ENCODE measurements at regions not wholly inside any gene's neighbourhood (a gene's known extent, or its start where the extent isn't known, plus 50 kb on each side); places are given as distances from the start of the nearest gene placed in this dataset.
A peak's percentile ranks its signal among the peaks of the same experiment; 100 is the strongest.
"Not testable (repeated sequence)": the region's sequence is repeated elsewhere in the genome, so short reads cannot be mapped to it uniquely, and the experiment has no call there.

DNA sequence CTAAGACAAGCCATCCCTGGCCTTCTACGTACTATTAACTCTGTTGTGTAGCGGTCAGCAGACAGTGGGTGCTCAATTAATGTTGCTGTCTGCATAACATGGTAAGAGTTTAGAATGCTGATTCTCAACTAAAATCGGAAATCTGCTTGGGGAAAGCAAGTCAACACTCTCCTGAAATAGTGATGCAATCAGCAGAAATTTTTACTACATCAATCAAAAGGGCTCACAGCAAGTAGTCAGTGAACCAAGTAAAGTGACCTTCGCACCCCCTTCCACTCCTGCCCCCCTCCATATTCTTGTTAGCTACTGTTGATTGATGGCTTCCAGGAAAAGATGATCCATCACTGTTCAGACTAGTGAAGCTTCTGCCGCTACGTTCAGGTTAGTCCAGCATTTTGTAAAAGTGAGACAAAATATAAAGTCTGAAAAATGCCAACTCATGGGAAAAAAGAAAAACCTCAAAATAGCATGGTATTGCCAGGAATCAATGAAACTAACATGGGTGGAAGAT is 247.9 kb downstream of the HNRNPD start:
- DNase-seq (ENCODE audit: low spot score, unreplicated experiment), result no peak
- Mint-ChIP-seq H3K27ac (no peak overlapping the region), H3K4me3 (ENCODE audit: low read depth) (no peak overlapping the region)

GRCh38 chr4:82124932-82125786 is 248.6 kb downstream of the HNRNPD start:
- Mint-ChIP-seq H3K4me1 (ENCODE audit: low read depth) (peaks cover 5% of the 10 kb centered on the region), H3K9me3 (ENCODE audit: low read depth) (peaks cover 4% of the 10 kb centered on the region), H3K4me3 (ENCODE audit: low read depth) (no peak overlapping the region), H3K36me3 (ENCODE audit: insufficient read depth) (no peaks in the 10 kb centered on the region), H3K27me3 (no peaks in the 10 kb centered on the region), H3K27ac (peak overlapping the region; percentile 6)
- TF ChIP-seq, protein P1, sequence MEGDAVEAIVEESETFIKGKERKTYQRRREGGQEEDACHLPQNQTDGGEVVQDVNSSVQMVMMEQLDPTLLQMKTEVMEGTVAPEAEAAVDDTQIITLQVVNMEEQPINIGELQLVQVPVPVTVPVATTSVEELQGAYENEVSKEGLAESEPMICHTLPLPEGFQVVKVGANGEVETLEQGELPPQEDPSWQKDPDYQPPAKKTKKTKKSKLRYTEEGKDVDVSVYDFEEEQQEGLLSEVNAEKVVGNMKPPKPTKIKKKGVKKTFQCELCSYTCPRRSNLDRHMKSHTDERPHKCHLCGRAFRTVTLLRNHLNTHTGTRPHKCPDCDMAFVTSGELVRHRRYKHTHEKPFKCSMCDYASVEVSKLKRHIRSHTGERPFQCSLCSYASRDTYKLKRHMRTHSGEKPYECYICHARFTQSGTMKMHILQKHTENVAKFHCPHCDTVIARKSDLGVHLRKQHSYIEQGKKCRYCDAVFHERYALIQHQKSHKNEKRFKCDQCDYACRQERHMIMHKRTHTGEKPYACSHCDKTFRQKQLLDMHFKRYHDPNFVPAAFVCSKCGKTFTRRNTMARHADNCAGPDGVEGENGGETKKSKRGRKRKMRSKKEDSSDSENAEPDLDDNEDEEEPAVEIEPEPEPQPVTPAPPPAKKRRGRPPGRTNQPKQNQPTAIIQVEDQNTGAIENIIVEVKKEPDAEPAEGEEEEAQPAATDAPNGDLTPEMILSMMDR (IDR thresholded peaks at IDR 0.05; ENCODE audit: unreplicated experiment), result no peak
- DNase-seq (ENCODE audit: low spot score, unreplicated experiment), result no peak

More for the DNA sequence above, 247.9 kb downstream of the HNRNPD start:
- TF ChIP-seq, protein P1 (IDR thresholded peaks at IDR 0.05; ENCODE audit: unreplicated experiment), result no peak
- Mint-ChIP-seq H3K36me3 (ENCODE audit: insufficient read depth) (no peaks in the 10 kb centered on the region), H3K4me1 (ENCODE audit: low read depth) (peaks cover 5% of the 10 kb centered on the region), H3K27me3 (no peaks in the 10 kb centered on the region), H3K9me3 (ENCODE audit: low read depth) (peaks cover 4% of the 10 kb centered on the region)

DNA sequence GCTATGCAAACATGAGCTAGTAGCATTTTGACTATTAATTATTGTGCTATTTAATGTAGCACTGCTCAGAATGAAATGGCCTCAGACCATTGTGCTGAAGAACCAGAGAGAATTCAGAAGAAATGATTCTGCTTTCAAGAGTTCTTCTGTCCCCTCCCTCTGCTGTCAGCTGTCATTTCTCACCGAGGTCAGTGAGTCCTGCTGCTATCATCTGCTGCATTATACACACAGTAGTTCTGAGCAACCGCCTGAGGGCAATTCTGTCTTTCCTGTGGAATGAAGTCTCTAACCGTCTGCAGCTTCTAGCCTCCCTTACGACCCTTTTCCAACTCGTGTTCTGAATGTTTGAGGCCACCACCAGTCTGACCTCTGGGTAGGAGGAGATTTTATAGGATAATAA is 249.4 kb downstream of the HNRNPD start:
- TF ChIP-seq, protein P1 (IDR thresholded peaks at IDR 0.05; ENCODE audit: unreplicated experiment), result no peak
- H3K36me3 Mint-ChIP-seq (ENCODE audit: insufficient read depth), result no peaks in the 10 kb centered on the region
- no peak overlapping the region for H3K27ac Mint-ChIP-seq
- H3K9me3 Mint-ChIP-seq (ENCODE audit: low read depth), result peaks cover 4% of the 10 kb centered on the region
- DNase-seq (ENCODE audit: low spot score, unreplicated experiment), result no peak
- no peaks in the 10 kb centered on the region for H3K27me3 Mint-ChIP-seq
- H3K4me1 Mint-ChIP-seq (ENCODE audit: low read depth), result peaks cover 5% of the 10 kb centered on the region
- no peak overlapping the region for H3K4me3 Mint-ChIP-seq (ENCODE audit: low read depth)

DNA sequence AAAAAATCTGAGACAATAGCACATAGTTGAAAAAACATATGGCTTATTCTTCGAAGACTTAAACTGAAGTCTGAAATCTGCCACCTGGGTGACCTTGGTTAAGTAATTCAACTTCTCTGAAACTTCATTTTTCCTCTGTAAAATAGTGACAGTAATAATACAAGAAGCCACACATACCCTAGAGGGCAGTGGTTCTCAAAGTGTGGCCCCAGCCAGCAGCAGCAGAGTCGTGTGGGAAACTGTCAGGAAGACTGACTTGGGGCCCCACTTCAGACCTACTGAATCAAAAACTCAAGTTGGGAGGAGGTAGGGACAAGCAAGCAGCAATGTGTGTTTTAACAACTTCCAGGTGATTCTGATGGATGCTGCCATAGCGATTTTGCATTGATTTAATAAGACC is 249.9 kb downstream of the HNRNPD start:
- peaks cover 4% of the 10 kb centered on the region for H3K9me3 Mint-ChIP-seq (ENCODE audit: low read depth)
- no peaks in the 10 kb centered on the region for H3K27me3 Mint-ChIP-seq
- peaks cover 5% of the 10 kb centered on the region for H3K4me1 Mint-ChIP-seq (ENCODE audit: low read depth)
- H3K4me3 Mint-ChIP-seq (ENCODE audit: low read depth), result no peak overlapping the region
- TF ChIP-seq, protein P1 (IDR thresholded peaks at IDR 0.05; ENCODE audit: unreplicated experiment), result no peak
- no peak overlapping the region for H3K27ac Mint-ChIP-seq
- no peak for DNase-seq (ENCODE audit: low spot score, unreplicated experiment)
- H3K36me3 Mint-ChIP-seq (ENCODE audit: insufficient read depth), result no peaks in the 10 kb centered on the region

GRCh38 chr4:82115183-82115582 is 258.6 kb downstream of the HNRNPD start:
- not testable (repeated sequence) for H3K27me3 Mint-ChIP-seq; H3K27ac Mint-ChIP-seq; H3K36me3 Mint-ChIP-seq (ENCODE audit: insufficient read depth); H3K9me3 Mint-ChIP-seq (ENCODE audit: low read depth); H3K4me1 Mint-ChIP-seq (ENCODE audit: low read depth); H3K4me3 Mint-ChIP-seq (ENCODE audit: low read depth); DNase-seq (ENCODE audit: low spot score, unreplicated experiment)

DNA sequence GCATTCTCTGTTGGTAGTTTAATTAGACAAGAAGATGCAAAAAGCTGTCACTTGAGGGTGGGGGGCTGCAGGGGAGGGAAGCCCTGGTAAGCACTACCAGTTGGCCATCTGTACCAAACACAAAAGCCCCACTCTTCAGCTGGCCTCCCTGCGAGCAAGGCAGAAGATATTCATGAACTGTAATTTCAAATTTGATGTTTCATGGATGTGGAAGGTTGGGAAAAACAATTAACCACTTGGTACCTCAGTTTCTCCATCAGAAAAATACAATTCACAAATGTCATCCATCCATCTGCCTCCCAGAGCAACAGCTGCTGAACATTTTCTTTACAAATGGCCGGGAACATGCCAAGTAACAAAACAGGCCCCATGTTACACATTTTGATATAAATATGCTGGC is 265.3 kb downstream of the HNRNPD start:
- Mint-ChIP-seq H3K4me1 (ENCODE audit: low read depth) (no peaks in the 10 kb centered on the region), H3K9me3 (ENCODE audit: low read depth) (no peaks in the 10 kb centered on the region), H3K36me3 (ENCODE audit: insufficient read depth) (no peaks in the 10 kb centered on the region), H3K27ac (no peak overlapping the region), H3K27me3 (no peaks in the 10 kb centered on the region), H3K4me3 (ENCODE audit: low read depth) (no peak overlapping the region)
- TF ChIP-seq, protein P1 (IDR thresholded peaks at IDR 0.05; ENCODE audit: unreplicated experiment), result no peak
- no peak for DNase-seq (ENCODE audit: low spot score, unreplicated experiment)
